CD4-positive, alpha-beta T cell treated with Interleukin-15 for 1 hour (primary cell): ENCODE measurements at regions not wholly inside any gene's neighbourhood (a gene's known extent, or its start where the extent isn't known, plus 50 kb on each side); places are given as distances from the start of the nearest gene placed in this dataset.
"Not testable (repeated sequence)": the region's sequence is repeated elsewhere in the genome, so short reads cannot be mapped to it uniquely, and the experiment has no call there.

ENCODE experiments used
- DNase-seq: peaks from one replicate; pipeline ENCODE4 v3.0.0-alpha.2; 2020

GRCh38 chr18:34491719-34492118 lies 218.4 kb upstream of the DTNA start:
- DNase-seq = no peak

- DNase-seq = no peak
Observed at GRCh38 chr18:34492652-34493051, 217.4 kb upstream of the DTNA start.

- peak; percentile 17 for DNase-seq
Observed at GRCh38 chr18:34493099-34493544, 217.0 kb upstream of the DTNA start.

- no peak for DNase-seq
Observed at GRCh38 chr18:34493566-34494358, 216.3 kb upstream of the DTNA start.

- no peak for DNase-seq
Observed at GRCh38 chr18:34494359-34494696, 215.8 kb upstream of the DTNA start.

GRCh38 chr18:34495506-34495905 lies 214.6 kb upstream of the DTNA start:
- DNase-seq = no peak

GRCh38 chr18:34501553-34501952 lies 208.5 kb upstream of the DTNA start:
- DNase-seq = no peak

- no peak for DNase-seq
Observed at GRCh38 chr18:34506198-34506597, 203.9 kb upstream of the DTNA start.

- DNase-seq = no peak
Observed at GRCh38 chr18:34509163-34509562, 200.9 kb upstream of the DTNA start.

GRCh38 chr18:34509879-34510586 lies 200.1 kb upstream of the DTNA start:
- DNase-seq = no peak

GRCh38 chr18:34510926-34511325 lies 199.2 kb upstream of the DTNA start:
- DNase-seq = no peak

- DNase-seq = no peak
Observed at GRCh38 chr18:34511435-34511834, 198.7 kb upstream of the DTNA start.

- no peak for DNase-seq
Observed at GRCh38 chr18:34511879-34512278, 198.2 kb upstream of the DTNA start.

- DNase-seq = no peak
Observed at GRCh38 chr18:34514238-34514637, 195.9 kb upstream of the DTNA start.

- DNase-seq = no peak
Observed at GRCh38 chr18:34514957-34515356, 195.1 kb upstream of the DTNA start.

- DNase-seq = not testable (repeated sequence)
Observed at GRCh38 chr18:34516355-34516754, 193.7 kb upstream of the DTNA start.

- DNase-seq = not testable (repeated sequence)
Observed at GRCh38 chr18:34516996-34517395, 193.1 kb upstream of the DTNA start.

- no peak for DNase-seq
Observed at GRCh38 chr18:34521040-34521439, 189.1 kb upstream of the DTNA start.

- DNase-seq = no peak
Observed at GRCh38 chr18:34522603-34523002, 187.5 kb upstream of the DTNA start.

GRCh38 chr18:34525244-34525643 lies 184.9 kb upstream of the DTNA start:
- no peak for DNase-seq

- no peak for DNase-seq
Observed at GRCh38 chr18:34528177-34528576, 181.9 kb upstream of the DTNA start.

- DNase-seq = no peak
Observed at GRCh38 chr18:34529358-34530335, 180.5 kb upstream of the DTNA start.

GRCh38 chr18:34531110-34531509 lies 179.0 kb upstream of the DTNA start:
- no peak for DNase-seq
